Transverse colon (tissue), 4 donors: ENCODE measurements at regions not wholly inside any gene's neighbourhood (a gene's known extent, or its start where the extent isn't known, plus 50 kb on each side); places are given as distances from the start of the nearest gene placed in this dataset.

Experiments used
- CTCF ChIP-seq, 5 experiments: fragments of 200-600 bp in 3 of 5; fragments of 450-650 bp in 2 of 5; sonication (generic) in 3 of 5; IDR thresholded peaks; 1 replicate in 2 of 5; 2 replicates in 3 of 5; pipeline ENCODE4 v1.5.1; 2016 to 2017; ENCODE audit warnings: antibody characterized with exemption in 5 of 5, inconsistent platforms in 3 of 5, mild to moderate bottlenecking in 2 of 5, moderate library complexity in 1 of 5
- EP300 ChIP-seq: sonication (generic); formaldehyde crosslinking; IDR thresholded peaks from one replicate; pipeline ENCODE4 v1.6.1; 2017; ENCODE audit warnings: antibody characterized with exemption, low read depth
- POLR2A ChIP-seq: fragments of 450-650 bp; IDR thresholded peaks from one replicate; pipeline ENCODE4 v1.6.1; 2016; ENCODE audit warnings: antibody characterized with exemption, mild to moderate bottlenecking, moderate library complexity
- POLR2AphosphoS5 ChIP-seq, 3 donors: sonication (generic); formaldehyde crosslinking; IDR thresholded peaks; one replicate each; pipeline ENCODE4 v1.6.1; 2016; ENCODE audit warnings: antibody characterized with exemption in 3 of 3

GRCh38 chr4:184955116-184955515 lies 63.2 kb upstream of the HELT start:
- no peak for TF ChIP-seq CTCF (IDR thresholded peaks at IDR 0.05)
- no peak for TF ChIP-seq POLR2AphosphoS5 (IDR thresholded peaks at IDR 0.05)
- no peak for TF ChIP-seq EP300
- TF ChIP-seq POLR2A: no peak
